ENCODE measurements at regions not wholly inside any gene's neighbourhood (a gene's known extent, or its start where the extent isn't known, plus 50 kb on each side); places are given as distances from the start of the nearest gene placed in this dataset.

GRCh38 chr7:67813621-67814292, 817.1 kb downstream of the TYW1 start:
- TF ChIP-seq CTCF (IDR thresholded peaks at IDR 0.05): no peak

- TF ChIP-seq CTCF (IDR thresholded peaks at IDR 0.05): no peak
These were observed 820.8 kb downstream of the TYW1 start for GRCh38 chr7:67817481-67817880.

- TF ChIP-seq CTCF (IDR thresholded peaks at IDR 0.05): no peak
These were observed 824.5 kb downstream of the TYW1 start for GRCh38 chr7:67821116-67821515.

GRCh38 chr7:67823345-67823744, 826.7 kb downstream of the TYW1 start:
- no peak for TF ChIP-seq CTCF (IDR thresholded peaks at IDR 0.05)

GRCh38 chr7:67825356-67825755, 828.7 kb downstream of the TYW1 start:
- no peak for TF ChIP-seq CTCF (IDR thresholded peaks at IDR 0.05)

- TF ChIP-seq CTCF (IDR thresholded peaks at IDR 0.05): no peak
These were observed 845.3 kb downstream of the TYW1 start for GRCh38 chr7:67841896-67842295.

- no peak for TF ChIP-seq CTCF (IDR thresholded peaks at IDR 0.05)
These were observed 845.9 kb downstream of the TYW1 start for GRCh38 chr7:67842571-67842970.
